ENCODE measurements at regions not wholly inside any gene's neighbourhood (a gene's known extent, or its start where the extent isn't known, plus 50 kb on each side); places are given as distances from the start of the nearest gene placed in this dataset.

DNA sequence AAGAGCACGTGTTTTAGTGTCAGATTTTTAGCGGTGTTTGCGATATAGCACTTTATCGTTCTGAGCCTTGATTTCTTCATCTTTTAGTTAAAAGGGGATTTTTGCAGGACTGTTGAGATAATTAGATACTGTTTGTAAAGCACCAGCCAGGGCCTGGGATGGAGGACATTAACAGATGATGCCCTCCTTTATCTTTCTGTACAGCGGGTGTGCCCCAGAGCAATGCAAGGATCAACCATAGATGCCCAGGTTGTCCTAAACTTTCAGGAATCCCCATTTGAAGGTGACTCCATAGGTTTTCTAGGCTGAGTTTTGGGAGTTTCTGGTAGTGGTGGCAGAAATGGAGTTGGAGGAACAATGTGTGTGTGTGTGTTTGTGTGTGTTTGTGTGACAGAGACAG lies 97.0 kb upstream of the SPRED2 start:
- Histone ChIP-seq H3K36me3 (ENCODE audit: insufficient read depth, low read length) (no peaks in the 10 kb centered on the region), H3K9ac (ENCODE audit: low read depth, low read length) (no peak overlapping the region), H3K4me1 (ENCODE audit: insufficient read depth, low read length) (no peaks in the 10 kb centered on the region), H3K9me3 (ENCODE audit: control insufficient read depth, insufficient read depth, low read length) (no peaks in the 10 kb centered on the region)

GRCh38 chr2:65528241-65528574 lies 95.8 kb upstream of the SPRED2 start:
- Histone ChIP-seq H3K4me1 (ENCODE audit: insufficient read depth, low read length) (no peaks in the 10 kb centered on the region), H3K9me3 (ENCODE audit: control insufficient read depth, insufficient read depth, low read length) (no peaks in the 10 kb centered on the region), H3K36me3 (ENCODE audit: insufficient read depth, low read length) (no peaks in the 10 kb centered on the region), H3K9ac (ENCODE audit: low read depth, low read length) (no peak overlapping the region)

DNA sequence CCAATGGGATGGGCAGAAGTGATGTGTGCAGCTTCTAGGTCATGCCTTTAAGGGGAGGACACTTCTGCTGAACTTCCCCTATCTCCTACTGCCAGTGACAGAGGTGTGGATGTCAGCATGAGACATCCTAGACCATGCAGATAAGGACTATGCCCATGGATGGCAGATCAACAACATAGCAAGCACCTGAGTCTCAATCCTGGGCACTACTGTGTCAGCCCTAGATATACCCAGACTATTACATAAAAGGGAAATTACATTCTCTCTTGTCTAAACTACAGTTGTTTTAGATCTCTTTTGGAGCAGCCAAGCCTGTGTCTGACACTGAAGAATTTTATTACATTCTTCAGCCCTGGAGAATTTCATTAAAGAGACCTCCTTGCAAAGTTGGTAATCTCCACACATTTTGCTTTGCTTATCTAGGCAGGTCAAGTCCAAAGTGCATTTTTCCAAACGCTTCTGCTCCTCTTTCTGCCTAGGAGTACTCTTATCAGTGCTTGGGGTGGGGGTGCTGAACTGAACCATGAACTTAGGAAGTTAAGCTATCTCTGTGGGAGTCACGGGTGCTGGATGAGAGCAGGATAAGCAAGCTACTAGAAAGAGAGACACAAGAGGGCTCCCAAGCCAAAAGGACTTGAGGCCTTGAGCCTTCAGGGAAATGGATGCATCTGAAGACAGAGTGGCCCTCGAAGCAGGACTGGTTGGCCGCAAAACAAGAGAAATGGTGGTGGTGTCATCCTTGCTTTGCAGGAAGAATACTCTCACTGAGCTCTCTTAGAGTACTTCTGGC lies 95.2 kb upstream of the SPRED2 start:
- H3K9ac ChIP-seq (ENCODE audit: low read depth, low read length): no peak overlapping the region
- no peaks in the 10 kb centered on the region for H3K4me1 ChIP-seq (ENCODE audit: insufficient read depth, low read length)
- H3K36me3 ChIP-seq (ENCODE audit: insufficient read depth, low read length): no peaks in the 10 kb centered on the region
- no peaks in the 10 kb centered on the region for H3K9me3 ChIP-seq (ENCODE audit: control insufficient read depth, insufficient read depth, low read length)

DNA sequence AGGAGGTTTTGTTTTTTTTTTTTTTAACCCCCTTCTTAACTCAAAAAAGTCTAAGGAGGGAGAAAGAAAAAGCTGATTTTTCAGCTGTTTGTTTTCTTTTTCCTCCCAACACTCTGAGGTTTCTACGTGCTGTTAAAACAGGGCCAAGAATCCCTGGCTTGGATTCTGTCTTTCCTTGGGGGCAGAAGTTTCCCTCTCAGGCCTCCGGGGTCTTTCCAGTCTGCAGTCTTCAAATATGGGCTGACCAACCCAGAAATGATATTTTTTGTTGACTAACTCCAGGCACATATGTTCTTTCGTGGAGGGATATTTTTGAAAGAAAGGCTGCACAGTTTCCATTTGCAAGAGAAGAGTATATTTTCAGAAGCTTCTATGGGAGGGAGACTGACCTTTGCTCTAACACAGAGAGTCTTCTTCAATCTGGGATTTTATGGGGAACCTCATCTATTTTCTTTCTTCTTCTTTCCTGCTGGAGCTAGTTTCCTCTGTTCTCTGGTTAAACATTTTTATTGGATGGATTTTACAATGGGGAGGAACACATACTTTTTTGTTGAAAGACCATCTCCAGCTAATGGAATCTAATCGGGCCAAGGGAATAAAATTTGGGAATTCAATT lies 93.3 kb upstream of the SPRED2 start:
- Histone ChIP-seq H3K4me1 (ENCODE audit: insufficient read depth, low read length) (no peaks in the 10 kb centered on the region), H3K36me3 (ENCODE audit: insufficient read depth, low read length) (no peaks in the 10 kb centered on the region), H3K9ac (ENCODE audit: low read depth, low read length) (no peak overlapping the region), H3K9me3 (ENCODE audit: control insufficient read depth, insufficient read depth, low read length) (no peaks in the 10 kb centered on the region)

- H3K4me1 ChIP-seq (ENCODE audit: insufficient read depth, low read length): no peaks in the 10 kb centered on the region
- H3K9me3 ChIP-seq (ENCODE audit: control insufficient read depth, insufficient read depth, low read length): no peaks in the 10 kb centered on the region
- no peak overlapping the region for H3K9ac ChIP-seq (ENCODE audit: low read depth, low read length)
- H3K36me3 ChIP-seq (ENCODE audit: insufficient read depth, low read length): no peaks in the 10 kb centered on the region
These were observed 90.5 kb upstream of the SPRED2 start for GRCh38 chr2:65522922-65523321.

DNA sequence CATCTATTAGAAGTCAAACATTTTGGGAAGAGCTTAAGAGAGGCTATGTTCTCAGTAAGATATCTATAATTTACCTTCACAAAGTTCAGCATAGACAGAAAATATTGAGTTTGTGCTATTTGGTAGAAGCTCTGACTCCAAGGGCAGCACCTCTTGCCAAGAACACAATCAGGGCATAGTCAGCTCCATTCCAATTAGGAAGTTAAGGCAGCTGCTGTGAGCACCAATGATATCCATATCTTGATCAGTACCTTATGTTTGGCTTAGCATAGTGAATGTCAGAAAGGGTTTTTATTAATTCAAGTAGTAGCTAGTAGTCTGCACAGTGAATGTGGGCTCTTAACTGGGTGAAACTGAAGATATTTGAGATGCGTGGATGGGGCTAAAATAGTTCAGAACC lies 86.4 kb upstream of the SPRED2 start:
- H3K36me3 ChIP-seq (ENCODE audit: insufficient read depth, low read length): no peaks in the 10 kb centered on the region
- no peaks in the 10 kb centered on the region for H3K4me1 ChIP-seq (ENCODE audit: insufficient read depth, low read length)
- no peak overlapping the region for H3K9ac ChIP-seq (ENCODE audit: low read depth, low read length)
- no peaks in the 10 kb centered on the region for H3K9me3 ChIP-seq (ENCODE audit: control insufficient read depth, insufficient read depth, low read length)

DNA sequence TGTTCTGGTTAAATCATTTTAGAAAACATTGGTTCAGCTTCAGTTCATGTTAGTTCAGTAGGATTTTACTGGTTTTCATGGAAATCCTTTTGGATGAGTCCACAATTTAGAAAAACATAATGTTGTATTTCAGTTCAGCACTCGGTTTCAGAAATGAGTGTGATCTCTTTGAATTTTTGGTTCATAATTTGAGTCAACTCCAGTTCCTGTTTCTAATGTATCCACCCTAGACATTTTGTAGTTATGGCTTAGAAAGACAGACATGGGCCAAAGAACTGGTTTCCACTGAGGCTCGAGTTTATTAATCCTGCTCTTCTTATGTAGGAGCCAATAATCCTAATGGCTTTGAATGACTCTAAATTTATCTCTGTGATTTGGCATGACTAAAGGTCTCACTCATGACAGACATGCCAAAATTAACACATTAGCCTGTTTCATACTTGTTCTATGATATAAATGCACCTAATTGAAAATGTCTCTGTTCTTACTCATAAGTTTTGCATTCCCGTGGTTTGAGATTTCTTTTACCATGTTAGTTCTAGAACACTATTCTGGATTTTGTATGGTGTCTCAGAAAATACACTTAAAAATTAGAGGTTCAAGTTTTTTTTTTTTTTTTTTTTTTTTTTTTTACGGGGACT lies 82.3 kb upstream of the SPRED2 start:
- Histone ChIP-seq H3K36me3 (ENCODE audit: insufficient read depth, low read length) (no peaks in the 10 kb centered on the region), H3K9ac (ENCODE audit: low read depth, low read length) (no peak overlapping the region), H3K4me1 (ENCODE audit: insufficient read depth, low read length) (no peaks in the 10 kb centered on the region), H3K9me3 (ENCODE audit: control insufficient read depth, insufficient read depth, low read length) (no peaks in the 10 kb centered on the region)

GRCh38 chr2:65512783-65513182 lies 80.4 kb upstream of the SPRED2 start:
- H3K36me3 ChIP-seq (ENCODE audit: insufficient read depth, low read length): no peaks in the 10 kb centered on the region
- H3K9me3 ChIP-seq (ENCODE audit: control insufficient read depth, insufficient read depth, low read length): no peaks in the 10 kb centered on the region
- H3K4me1 ChIP-seq (ENCODE audit: insufficient read depth, low read length): no peaks in the 10 kb centered on the region
- no peak overlapping the region for H3K9ac ChIP-seq (ENCODE audit: low read depth, low read length)

GRCh38 chr2:65511306-65511705 lies 78.9 kb upstream of the SPRED2 start:
- H3K36me3 ChIP-seq (ENCODE audit: insufficient read depth, low read length): no peaks in the 10 kb centered on the region
- H3K4me1 ChIP-seq (ENCODE audit: insufficient read depth, low read length): no peaks in the 10 kb centered on the region
- no peak overlapping the region for H3K9ac ChIP-seq (ENCODE audit: low read depth, low read length)
- no peaks in the 10 kb centered on the region for H3K9me3 ChIP-seq (ENCODE audit: control insufficient read depth, insufficient read depth, low read length)

DNA sequence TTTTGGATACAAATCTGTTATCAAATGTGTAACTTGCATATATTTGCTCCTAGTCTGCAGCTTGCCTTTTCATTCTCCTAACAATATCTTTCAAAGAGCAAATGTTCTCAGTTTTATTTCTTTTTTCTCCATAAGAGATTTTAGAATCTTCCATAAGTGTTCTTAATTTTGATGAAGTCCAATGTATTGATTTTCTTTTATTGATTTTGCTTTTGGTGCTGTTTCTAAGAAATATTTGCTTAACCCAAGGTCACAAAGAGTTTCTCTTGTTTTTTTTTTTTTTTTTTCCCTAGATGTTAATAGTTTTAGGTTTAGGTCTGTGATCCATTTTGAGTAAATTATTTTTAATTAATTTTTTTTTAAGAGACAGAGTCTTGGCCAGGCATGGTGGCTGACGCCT lies 75.8 kb upstream of the SPRED2 start:
- Histone ChIP-seq H3K9me3 (ENCODE audit: control insufficient read depth, insufficient read depth, low read length) (no peaks in the 10 kb centered on the region), H3K36me3 (ENCODE audit: insufficient read depth, low read length) (no peaks in the 10 kb centered on the region), H3K4me1 (ENCODE audit: insufficient read depth, low read length) (no peaks in the 10 kb centered on the region; the same call in 1 of the 2 replicates), H3K9ac (ENCODE audit: low read depth, low read length) (no peak overlapping the region)

- Histone ChIP-seq H3K9ac (ENCODE audit: low read depth, low read length) (no peak overlapping the region), H3K36me3 (ENCODE audit: insufficient read depth, low read length) (no peaks in the 10 kb centered on the region)
These were observed 75.0 kb upstream of the SPRED2 start for GRCh38 chr2:65507102-65508069.

DNA sequence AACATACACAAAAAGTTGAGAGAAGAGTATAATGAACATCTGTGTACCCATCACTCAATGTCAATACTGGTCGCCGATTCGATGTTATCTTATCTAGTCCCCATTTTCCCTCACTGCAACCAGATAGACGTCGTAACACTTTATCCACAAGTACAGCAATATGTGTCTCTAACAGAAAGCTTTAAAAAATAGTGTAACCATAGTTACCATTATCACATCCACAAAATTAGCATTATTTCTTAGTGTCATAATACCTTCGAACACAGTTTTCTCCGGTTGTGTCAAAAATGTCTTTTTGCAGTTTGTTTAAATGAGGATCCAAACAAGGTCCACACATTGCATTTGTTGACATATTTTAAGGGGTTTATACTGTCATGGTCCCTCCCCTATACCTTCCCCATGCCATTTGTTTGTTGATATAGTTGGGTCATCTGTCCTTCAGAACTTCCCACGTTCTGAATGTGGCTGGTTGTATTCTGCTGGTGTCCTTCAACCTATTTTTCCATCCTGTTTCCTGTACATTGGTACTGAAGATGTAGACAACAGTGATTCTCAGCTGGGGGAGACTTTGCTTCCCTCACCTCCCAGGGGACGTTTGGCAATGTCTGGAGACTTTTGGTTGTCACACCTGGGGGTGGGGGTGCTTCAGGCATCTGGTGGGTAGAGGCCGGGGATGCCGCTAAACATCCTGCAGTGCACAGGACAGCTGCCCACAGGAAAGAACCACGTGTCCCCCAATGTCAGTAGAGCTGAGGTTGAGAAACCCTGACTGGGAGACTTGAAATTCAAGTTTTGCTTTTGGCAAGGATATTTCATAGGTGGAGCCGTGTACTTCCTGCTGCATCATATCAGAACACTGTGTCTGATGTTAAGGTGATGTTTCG lies 72.7 kb upstream of the SPRED2 start:
- H3K36me3 ChIP-seq (ENCODE audit: insufficient read depth, low read length): no peaks in the 10 kb centered on the region; the same call in 1 of the 2 replicates
- H3K9me3 ChIP-seq (ENCODE audit: control insufficient read depth, insufficient read depth, low read length): no peaks in the 10 kb centered on the region
- no peaks in the 10 kb centered on the region; the same call in 1 of the 2 replicates for H3K4me1 ChIP-seq (ENCODE audit: insufficient read depth, low read length)
- H3K9ac ChIP-seq (ENCODE audit: low read depth, low read length): no peak overlapping the region

More at GRCh38 chr2:65507102-65508069, 75.0 kb upstream of the SPRED2 start:
- Histone ChIP-seq H3K4me1 (ENCODE audit: insufficient read depth, low read length) (no peaks in the 10 kb centered on the region; the same call in 1 of the 2 replicates), H3K9me3 (ENCODE audit: control insufficient read depth, insufficient read depth, low read length) (no peaks in the 10 kb centered on the region)

DNA sequence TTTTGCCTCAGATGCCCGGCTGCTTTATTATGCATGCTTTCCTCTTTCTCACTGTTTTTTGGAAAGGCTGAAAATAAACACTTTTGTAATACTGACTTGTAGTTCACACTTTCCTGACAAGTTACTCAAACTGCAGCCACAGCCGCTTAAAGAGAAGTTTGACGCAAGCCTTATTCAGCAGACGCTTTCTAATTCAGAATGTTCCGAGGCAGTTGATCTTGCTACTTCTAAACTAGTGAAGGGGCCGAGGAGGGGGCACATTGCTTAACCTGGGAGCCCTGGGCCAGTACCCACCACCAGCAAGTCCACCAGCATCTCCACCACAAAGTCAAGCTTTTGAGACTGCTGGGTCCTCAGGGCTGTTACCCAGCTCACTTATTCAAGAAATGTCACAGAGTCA lies 71.8 kb upstream of the SPRED2 start:
- no peaks in the 10 kb centered on the region; the same call in 1 of the 2 replicates for H3K36me3 ChIP-seq (ENCODE audit: insufficient read depth, low read length)
- no peak overlapping the region for H3K9ac ChIP-seq (ENCODE audit: low read depth, low read length)
- H3K4me1 ChIP-seq (ENCODE audit: insufficient read depth, low read length): no peaks in the 10 kb centered on the region; the same call in 1 of the 2 replicates

More for the DNA sequence above, 71.8 kb upstream of the SPRED2 start:
- H3K9me3 ChIP-seq (ENCODE audit: control insufficient read depth, insufficient read depth, low read length): no peaks in the 10 kb centered on the region
